ENCODE measurements at regions not wholly inside any gene's neighbourhood (a gene's known extent, or its start where the extent isn't known, plus 50 kb on each side); places are given as distances from the start of the nearest gene placed in this dataset.
"Not testable (repeated sequence)": the region's sequence is repeated elsewhere in the genome, so short reads cannot be mapped to it uniquely, and the experiment has no call there.

GRCh38 chr11:21794306-21794705, 398.6 kb upstream of the ANO5 start:
- Histone ChIP-seq H3K9me3 (peaks cover 0 to 4% (median 0%) of the 10 kb centered on the region in 3 donors), H3K4me1 (no peaks in the 10 kb centered on the region), H3K27me3 (no peaks in the 10 kb centered on the region), H3K27ac (no peak overlapping the region), H3K36me3 (no peaks in the 10 kb centered on the region), H3K4me3 (no peak overlapping the region)
- TF ChIP-seq CTCF (IDR thresholded peaks at IDR 0.05) = no peak
- intact Hi-C loops (cut with DNase I; ENCODE audit: low total_unique reads) = no loop called here
- DNase-seq = no peak

- Histone ChIP-seq H3K4me1 (no peaks in the 10 kb centered on the region), H3K36me3 (no peaks in the 10 kb centered on the region), H3K27me3 (no peaks in the 10 kb centered on the region), H3K9me3 (no peaks in the 10 kb centered on the region), H3K27ac (no peak overlapping the region), H3K4me3 (no peak overlapping the region)
- no peak for DNase-seq
- intact Hi-C loops (cut with DNase I; ENCODE audit: low total_unique reads) = no loop called here
- no peak for TF ChIP-seq CTCF (IDR thresholded peaks at IDR 0.05)
These were observed 394.7 kb upstream of the ANO5 start for GRCh38 chr11:21798216-21798615.

- H3K9me3 ChIP-seq; H3K27ac ChIP-seq; H3K4me3 ChIP-seq; DNase-seq; H3K27me3 ChIP-seq; H3K36me3 ChIP-seq; intact Hi-C loops (cut with DNase I; ENCODE audit: low total_unique reads); H3K4me1 ChIP-seq: not testable (repeated sequence)
These were observed 388.4 kb upstream of the ANO5 start for GRCh38 chr11:21804523-21804922.

GRCh38 chr11:21806508-21806907, 386.4 kb upstream of the ANO5 start:
- intact Hi-C loops (cut with DNase I; ENCODE audit: low total_unique reads) = no loop called here
- Histone ChIP-seq H3K9me3 (peaks cover 0 to 6% (median 0%) of the 10 kb centered on the region in 3 donors), H3K27ac (no peak overlapping the region), H3K27me3 (no peaks in the 10 kb centered on the region), H3K36me3 (no peaks in the 10 kb centered on the region), H3K4me3 (no peak overlapping the region), H3K4me1 (no peaks in the 10 kb centered on the region)
- TF ChIP-seq CTCF (IDR thresholded peaks at IDR 0.05) = no peak
- DNase-seq = no peak

GRCh38 chr11:21806947-21807346, 385.9 kb upstream of the ANO5 start:
- H3K9me3 ChIP-seq = peaks cover 0 to 6% (median 0%) of the 10 kb centered on the region in 3 donors
- no peak for DNase-seq
- H3K4me1 ChIP-seq = no peaks in the 10 kb centered on the region
- no peak overlapping the region for H3K4me3 ChIP-seq
- no peak overlapping the region for H3K27ac ChIP-seq
- no peaks in the 10 kb centered on the region for H3K36me3 ChIP-seq
- no peaks in the 10 kb centered on the region for H3K27me3 ChIP-seq
- intact Hi-C loops (cut with DNase I; ENCODE audit: low total_unique reads) = no loop called here
- TF ChIP-seq CTCF (IDR thresholded peaks at IDR 0.05) = no peak

- intact Hi-C loops (cut with DNase I; ENCODE audit: low total_unique reads) = no loop called here
- DNase-seq = no peak
- Histone ChIP-seq H3K4me3 (no peak overlapping the region), H3K4me1 (no peaks in the 10 kb centered on the region), H3K27me3 (no peaks in the 10 kb centered on the region), H3K36me3 (no peaks in the 10 kb centered on the region), H3K27ac (no peak overlapping the region), H3K9me3 (peaks cover 0 to 6% (median 0%) of the 10 kb centered on the region in 3 donors)
- TF ChIP-seq CTCF (IDR thresholded peaks at IDR 0.05) = no peak
These were observed 385.5 kb upstream of the ANO5 start for GRCh38 chr11:21807350-21807749.

Data from tibial artery (tissue), 4 donors.